Vagina (tissue), 2 donors: ENCODE measurements at regions not wholly inside any gene's neighbourhood (a gene's known extent, or its start where the extent isn't known, plus 50 kb on each side); places are given as distances from the start of the nearest gene placed in this dataset.

ENCODE experiments used
- POLR2A ChIP-seq, 2 donors: fragments of 450-650 bp; IDR thresholded peaks; one replicate each; pipeline ENCODE4 v1.6.1; 2017; ENCODE audit warnings: antibody characterized with exemption in 2 of 2, mild to moderate bottlenecking in 2 of 2, moderate library complexity in 2 of 2
- TF ChIP-seq, protein P1 (sequence below), 3 experiments: fragments of 450-650 bp in 2 of 3; fragments of 200-600 bp in 1 of 3; sonication (generic) in 1 of 3; IDR thresholded peaks; one replicate each; pipeline ENCODE4 v1.5.1; 2017 to 2019; ENCODE audit warnings: antibody characterized with exemption in 3 of 3, mild to moderate bottlenecking in 2 of 3, moderate library complexity in 2 of 3

DNA sequence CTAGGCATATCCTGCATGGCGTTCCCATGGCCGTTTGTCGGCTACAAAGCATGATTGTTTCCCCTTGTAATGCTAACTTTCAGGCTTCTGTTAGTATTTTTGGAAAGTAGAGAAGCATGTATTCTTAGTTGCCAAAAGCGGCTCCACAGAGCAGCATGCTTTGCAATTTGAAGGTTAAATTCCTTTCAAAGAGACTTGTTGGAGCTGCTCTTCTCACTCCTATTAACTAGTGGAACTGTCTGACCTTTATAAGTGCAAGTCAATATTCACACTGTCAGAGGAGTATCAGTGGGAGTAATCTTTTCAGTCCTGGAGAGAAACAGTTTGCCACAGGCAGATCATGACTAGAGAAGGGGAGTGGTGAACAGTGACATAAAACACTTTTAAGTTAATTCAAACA is 656.1 kb upstream of the NOVA1 start:
- TF ChIP-seq, protein P1, sequence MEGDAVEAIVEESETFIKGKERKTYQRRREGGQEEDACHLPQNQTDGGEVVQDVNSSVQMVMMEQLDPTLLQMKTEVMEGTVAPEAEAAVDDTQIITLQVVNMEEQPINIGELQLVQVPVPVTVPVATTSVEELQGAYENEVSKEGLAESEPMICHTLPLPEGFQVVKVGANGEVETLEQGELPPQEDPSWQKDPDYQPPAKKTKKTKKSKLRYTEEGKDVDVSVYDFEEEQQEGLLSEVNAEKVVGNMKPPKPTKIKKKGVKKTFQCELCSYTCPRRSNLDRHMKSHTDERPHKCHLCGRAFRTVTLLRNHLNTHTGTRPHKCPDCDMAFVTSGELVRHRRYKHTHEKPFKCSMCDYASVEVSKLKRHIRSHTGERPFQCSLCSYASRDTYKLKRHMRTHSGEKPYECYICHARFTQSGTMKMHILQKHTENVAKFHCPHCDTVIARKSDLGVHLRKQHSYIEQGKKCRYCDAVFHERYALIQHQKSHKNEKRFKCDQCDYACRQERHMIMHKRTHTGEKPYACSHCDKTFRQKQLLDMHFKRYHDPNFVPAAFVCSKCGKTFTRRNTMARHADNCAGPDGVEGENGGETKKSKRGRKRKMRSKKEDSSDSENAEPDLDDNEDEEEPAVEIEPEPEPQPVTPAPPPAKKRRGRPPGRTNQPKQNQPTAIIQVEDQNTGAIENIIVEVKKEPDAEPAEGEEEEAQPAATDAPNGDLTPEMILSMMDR (IDR thresholded peaks at IDR 0.05), result no peak
- no peak for TF ChIP-seq POLR2A (IDR thresholded peaks at IDR 0.05)
